OCI-LY7 (cell line): ENCODE measurements at regions not wholly inside any gene's neighbourhood (a gene's known extent, or its start where the extent isn't known, plus 50 kb on each side); places are given as distances from the start of the nearest gene placed in this dataset.

ENCODE experiments used
- BruUV-seq: library from RNA; stranded (reverse); fragments of 400-500 nt; replicated peaks from 2 replicates; lab custom pipeline; 2021; lab: Mats Ljungman, UMichigan
- CTCF ChIA-PET: fragments of 300-600 bp; sonication (Branson Sonifier 250); formaldehyde crosslinking; loops from one replicate; lab custom pipeline; 2022; ENCODE audit warnings: antibody characterized with exemption; ENCODE audit not compliant: unreplicated experiment; lab: Charles Lee
- POLR2A ChIA-PET: fragments of 300-600 bp; sonication (Branson Sonifier 250); formaldehyde crosslinking; loops from one replicate; lab custom pipeline; 2022; ENCODE audit warnings: antibody characterized with exemption; lab: Charles Lee
- DNase-seq: peaks from one replicate; pipeline ENCODE4 v3.0.0-alpha.2; 2015; ENCODE audit warnings: low spot score
- H2AFZ ChIP-seq: fragments of 200-600 bp; sonication (generic), shearing (Covaris generic); 2 replicates; pipeline ENCODE4 v1.6.1; 2014; ENCODE audit warnings: mild to moderate bottlenecking, antibody characterized with exemption, low read length, moderate library complexity
- H3K27ac ChIP-seq: fragments of 200-600 bp; sonication (generic); 2 replicates; pipeline ENCODE4 v1.5.1; 2014; ENCODE audit warnings: mixed run types, low read depth, mild to moderate bottlenecking, moderate library complexity, low read length, inconsistent platforms; ENCODE audit not compliant: poor library complexity, severe bottlenecking
- H3K36me3 ChIP-seq: fragments of 200-600 bp; sonication (generic); 2 replicates; pipeline ENCODE4 v1.6.1; 2014; ENCODE audit warnings: mild to moderate bottlenecking, antibody characterized with exemption, low read length, moderate library complexity, mixed read lengths; ENCODE audit not compliant: insufficient read depth
- H3K4me1 ChIP-seq: fragments of 200-600 bp; sonication (generic); 2 replicates; pipeline ENCODE4 v1.5.1; 2014; ENCODE audit warnings: mild to moderate bottlenecking, low read length; ENCODE audit not compliant: insufficient read depth, poor library complexity, severe bottlenecking
- H3K4me2 ChIP-seq: fragments of 200-600 bp; sonication (generic); 2 replicates; pipeline ENCODE4 v1.6.1; 2014; ENCODE audit warnings: mild to moderate bottlenecking, low read length
- H3K4me3 ChIP-seq: fragments of 200-600 bp; sonication (generic); 2 replicates; pipeline ENCODE4 v1.5.1; 2014; ENCODE audit warnings: mild to moderate bottlenecking, low read depth, low read length; ENCODE audit not compliant: poor library complexity, severe bottlenecking
- H3K79me2 ChIP-seq: fragments of 200-600 bp; sonication (generic); 2 replicates; pipeline ENCODE4 v1.6.1; 2016; ENCODE audit warnings: low read depth, mild to moderate bottlenecking, low read length, moderate library complexity, mixed read lengths; ENCODE audit not compliant: insufficient read depth
- H3K9me2 ChIP-seq: fragments of 200-600 bp; sonication (generic); 2 replicates; pipeline ENCODE4 v1.6.1; 2016; ENCODE audit warnings: mild to moderate bottlenecking, low read length, mixed read lengths; ENCODE audit not compliant: insufficient read depth
- H3K9me3 ChIP-seq: fragments of 200-600 bp; sonication (generic); 2 replicates; pipeline ENCODE4 v1.6.1; 2014; ENCODE audit warnings: mild to moderate bottlenecking, mixed run types, low read length, mixed read lengths
- H4K20me1 ChIP-seq: fragments of 200-600 bp; sonication (generic); 2 replicates; pipeline ENCODE4 v1.6.1; 2014; ENCODE audit warnings: mild to moderate bottlenecking, antibody characterized with exemption, low read length, moderate library complexity, mixed read lengths; ENCODE audit not compliant: insufficient read depth
- CTCF ChIP-seq: fragments of 200-600 bp; sonication (generic); conservative IDR thresholded peaks from 2 replicates; pipeline ENCODE4 v1.5.1; 2014; ENCODE audit warnings: mild to moderate bottlenecking, antibody characterized with exemption, low read length, moderate library complexity, mixed read lengths
- EZH2phosphoT487 ChIP-seq: fragments of 200-600 bp; sonication (generic); IDR thresholded peaks from 2 replicates; pipeline ENCODE4 v1.6.1; 2018; ENCODE audit warnings: low read depth, borderline replicate concordance, mild to moderate bottlenecking, mixed run types, antibody characterized with exemption, low read length, moderate library complexity, mixed read lengths
- intact Hi-C: fragments of 100-400 bp; cut with micrococcal nuclease; formaldehyde crosslinking; loops from one replicate; pipeline ENCODE4 v1.10.0; 2022; ENCODE audit not compliant: unreplicated experiment

DNA sequence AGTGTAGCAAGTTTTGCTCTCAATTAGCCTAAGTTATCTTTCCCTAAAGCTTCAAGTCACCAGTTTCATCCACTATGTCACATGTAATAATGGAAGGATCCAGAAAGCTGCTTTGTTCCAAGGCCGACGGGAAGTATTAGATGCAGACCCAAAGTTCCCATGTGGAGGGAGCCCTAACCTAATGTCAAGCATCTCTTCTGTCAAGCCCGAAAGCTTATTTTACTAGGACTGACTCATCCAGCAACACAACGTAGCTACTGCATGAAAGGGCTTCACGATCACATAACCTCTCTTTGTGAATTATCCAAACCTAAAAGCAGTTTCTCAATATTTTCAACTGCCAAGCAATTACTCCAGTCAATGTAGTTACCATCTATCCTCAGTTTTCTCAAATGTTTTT lies 133.4 kb downstream of the SLC6A15 start:
- Histone ChIP-seq H3K4me3 (no peak overlapping the region), H3K36me3 (no peaks in the 10 kb centered on the region), H3K4me2 (no peak overlapping the region), H3K4me1 (no peaks in the 10 kb centered on the region), H3K9me2 (no peaks in the 10 kb centered on the region), H3K27ac (no peak overlapping the region), H2AFZ (no peak overlapping the region), H3K79me2 (no peaks in the 10 kb centered on the region), H3K9me3 (no peaks in the 10 kb centered on the region), H4K20me1 (no peaks in the 10 kb centered on the region)
- DNase-seq = no peak
- intact Hi-C loops = no loop called here
- BruUV-seq = no TSS peak
- ChIA-PET POLR2A (no interaction called here), CTCF (no interaction called here)
- no peak for TF ChIP-seq CTCF
- TF ChIP-seq EZH2phosphoT487 = no peak

DNA sequence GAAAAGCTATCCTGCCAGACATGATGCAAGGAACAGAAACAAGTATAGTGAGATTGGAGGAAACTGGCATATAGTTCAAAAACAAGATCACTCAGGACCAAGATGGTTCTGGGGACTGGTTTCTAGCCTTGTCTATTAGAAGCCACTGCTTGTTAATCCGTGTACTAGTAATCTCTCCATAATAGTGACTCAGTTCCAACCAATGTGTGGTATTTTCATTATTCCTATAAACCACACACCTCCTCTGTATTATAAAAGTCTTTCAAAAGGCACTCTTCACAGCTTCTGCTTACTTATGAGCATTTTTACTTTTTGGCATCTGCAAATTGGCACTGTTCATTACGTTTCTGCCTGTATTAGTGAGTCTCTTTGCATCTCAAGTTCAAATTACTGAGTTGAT lies 140.3 kb downstream of the SLC6A15 start:
- H3K4me3 ChIP-seq = no peak overlapping the region
- intact Hi-C loops = no loop called here
- no peaks in the 10 kb centered on the region for H3K4me1 ChIP-seq
- TF ChIP-seq EZH2phosphoT487 = no peak
- TF ChIP-seq CTCF = no peak
- H3K9me3 ChIP-seq = no peaks in the 10 kb centered on the region
- H4K20me1 ChIP-seq = no peaks in the 10 kb centered on the region
- BruUV-seq = no TSS peak
- no peaks in the 10 kb centered on the region for H3K36me3 ChIP-seq
- H3K9me2 ChIP-seq = no peaks in the 10 kb centered on the region
- no peak overlapping the region for H3K27ac ChIP-seq
- ChIA-PET CTCF (no interaction called here), POLR2A (no interaction called here)
- no peak for DNase-seq
- H3K79me2 ChIP-seq = no peaks in the 10 kb centered on the region
- no peak overlapping the region for H3K4me2 ChIP-seq
- no peak overlapping the region for H2AFZ ChIP-seq

DNA sequence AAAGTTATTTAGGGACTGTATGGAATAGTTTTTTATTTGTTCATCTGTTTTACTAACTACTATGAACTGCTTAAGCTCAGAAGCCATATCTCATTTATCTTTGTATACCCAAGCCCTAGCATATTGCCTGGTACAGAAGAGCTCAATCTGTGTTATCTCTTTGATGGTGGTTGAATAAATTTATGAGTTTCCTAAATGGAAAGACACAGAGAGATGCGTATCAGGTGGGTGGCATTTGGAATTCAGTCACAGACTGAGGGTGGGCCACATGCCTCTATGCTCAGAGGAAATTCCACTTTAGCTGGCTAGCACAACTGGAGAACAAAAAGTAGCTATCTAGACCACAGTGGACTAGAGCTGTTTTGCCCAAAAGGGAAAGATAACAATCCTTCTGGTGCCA lies 145.5 kb downstream of the SLC6A15 start:
- no peaks in the 10 kb centered on the region for H3K9me2 ChIP-seq
- TF ChIP-seq EZH2phosphoT487 (no peak), CTCF (no peak)
- BruUV-seq = no TSS peak
- DNase-seq = no peak
- ChIA-PET POLR2A (interaction anchor here (0.6 to 1.7 kb wide), 3 partner anchors 19 to 45 kb away, joined by 3 read pairs; no protein-coding TSS in a partner anchor), CTCF (no interaction called here)
- no peaks in the 10 kb centered on the region for H3K79me2 ChIP-seq
- intact Hi-C loops = no loop called here
- no peak overlapping the region for H3K27ac ChIP-seq
- H3K4me1 ChIP-seq = no peaks in the 10 kb centered on the region
- no peaks in the 10 kb centered on the region for H3K9me3 ChIP-seq
- no peak overlapping the region for H3K4me2 ChIP-seq
- H3K4me3 ChIP-seq = no peak overlapping the region
- no peak overlapping the region for H2AFZ ChIP-seq
- H4K20me1 ChIP-seq = no peaks in the 10 kb centered on the region
- H3K36me3 ChIP-seq = no peaks in the 10 kb centered on the region
